Astrocyte of the cerebellum (primary cell): ENCODE measurements at regions not wholly inside any gene's neighbourhood (a gene's known extent, or its start where the extent isn't known, plus 50 kb on each side); places are given as distances from the start of the nearest gene placed in this dataset.

Experiments
- DNase-seq: peaks from one replicate; pipeline ENCODE4 v3.0.0-alpha.2; 2011; ENCODE audit warnings: low read depth
- H3K4me3 ChIP-seq: 2 replicates; pipeline ENCODE4 v1.5.1; 2011; ENCODE audit warnings: mild to moderate bottlenecking, low read depth, low read length, moderate library complexity
- in situ Hi-C: cut with HindIII; loops from 2 replicates; pipeline ENCODE4 v1.10.0; 2017; ENCODE audit warnings: low sequenced_read_pairs
- TF ChIP-seq, protein P1 (sequence below): IDR thresholded peaks from 2 replicates; pipeline ENCODE4 v1.5.1; 2012; ENCODE audit warnings: low read length, low read depth, moderate library complexity, mild to moderate bottlenecking; ENCODE audit errors: missing control alignments

DNA sequence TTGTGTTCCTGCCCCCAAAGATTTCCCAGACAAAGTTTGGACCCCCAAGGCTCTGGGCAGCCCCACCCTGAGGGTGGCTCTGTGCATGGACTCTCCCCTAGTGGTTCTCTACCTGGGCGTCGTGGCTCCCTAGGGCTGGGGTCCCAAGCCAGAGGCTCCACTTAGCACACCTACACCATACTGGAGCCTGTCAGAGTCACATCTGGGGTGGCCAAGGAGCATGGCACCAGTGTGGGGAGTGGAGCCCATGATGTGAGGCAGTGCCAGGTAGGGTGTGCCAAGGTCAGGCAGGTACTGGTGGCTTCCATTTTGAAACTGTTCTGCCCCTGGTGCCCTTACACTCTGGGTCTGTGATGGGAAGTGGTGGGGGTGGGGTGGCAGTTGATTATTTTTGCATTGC lies 109.9 kb upstream of the GNAO1 start:
- no peak overlapping the region for H3K4me3 ChIP-seq
- in situ Hi-C loops: no loop called here
- TF ChIP-seq, protein P1, sequence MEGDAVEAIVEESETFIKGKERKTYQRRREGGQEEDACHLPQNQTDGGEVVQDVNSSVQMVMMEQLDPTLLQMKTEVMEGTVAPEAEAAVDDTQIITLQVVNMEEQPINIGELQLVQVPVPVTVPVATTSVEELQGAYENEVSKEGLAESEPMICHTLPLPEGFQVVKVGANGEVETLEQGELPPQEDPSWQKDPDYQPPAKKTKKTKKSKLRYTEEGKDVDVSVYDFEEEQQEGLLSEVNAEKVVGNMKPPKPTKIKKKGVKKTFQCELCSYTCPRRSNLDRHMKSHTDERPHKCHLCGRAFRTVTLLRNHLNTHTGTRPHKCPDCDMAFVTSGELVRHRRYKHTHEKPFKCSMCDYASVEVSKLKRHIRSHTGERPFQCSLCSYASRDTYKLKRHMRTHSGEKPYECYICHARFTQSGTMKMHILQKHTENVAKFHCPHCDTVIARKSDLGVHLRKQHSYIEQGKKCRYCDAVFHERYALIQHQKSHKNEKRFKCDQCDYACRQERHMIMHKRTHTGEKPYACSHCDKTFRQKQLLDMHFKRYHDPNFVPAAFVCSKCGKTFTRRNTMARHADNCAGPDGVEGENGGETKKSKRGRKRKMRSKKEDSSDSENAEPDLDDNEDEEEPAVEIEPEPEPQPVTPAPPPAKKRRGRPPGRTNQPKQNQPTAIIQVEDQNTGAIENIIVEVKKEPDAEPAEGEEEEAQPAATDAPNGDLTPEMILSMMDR: no peak
- DNase-seq: no peak

DNA sequence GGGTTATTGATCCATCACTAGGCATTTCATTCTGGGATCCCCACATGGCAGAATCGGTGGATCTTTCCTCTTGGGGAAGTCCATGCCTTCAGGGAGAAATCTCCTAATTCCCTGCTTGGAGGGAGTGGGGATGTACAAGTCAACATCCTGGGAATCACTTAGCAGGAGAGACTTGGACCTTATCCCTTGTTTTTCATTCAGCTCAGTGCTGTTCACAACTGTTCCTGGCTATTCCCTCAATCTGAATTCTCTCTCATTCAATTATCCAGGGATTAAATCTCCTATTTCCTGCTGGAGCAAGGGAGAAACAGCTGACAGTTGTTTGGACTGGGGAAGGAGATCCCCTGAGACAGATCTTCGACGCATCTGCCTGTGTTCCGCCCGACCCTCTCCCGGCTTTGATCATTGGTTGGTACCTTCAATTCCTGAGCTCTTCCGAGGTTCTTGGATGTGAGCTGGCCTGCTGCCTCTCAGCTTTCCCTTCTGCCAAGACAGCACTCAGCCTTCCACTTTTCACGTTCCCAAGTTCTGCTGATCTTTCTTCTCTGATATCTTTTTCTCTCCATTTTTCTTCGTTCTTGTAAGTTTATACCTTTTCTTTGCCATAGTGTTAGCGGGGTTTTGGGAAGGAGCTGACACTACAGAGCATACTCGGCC lies 115.4 kb upstream of the GNAO1 start:
- TF ChIP-seq, protein P1: no peak
- DNase-seq: no peak
- H3K4me3 ChIP-seq: no peak overlapping the region
- in situ Hi-C loops: no loop called here

DNA sequence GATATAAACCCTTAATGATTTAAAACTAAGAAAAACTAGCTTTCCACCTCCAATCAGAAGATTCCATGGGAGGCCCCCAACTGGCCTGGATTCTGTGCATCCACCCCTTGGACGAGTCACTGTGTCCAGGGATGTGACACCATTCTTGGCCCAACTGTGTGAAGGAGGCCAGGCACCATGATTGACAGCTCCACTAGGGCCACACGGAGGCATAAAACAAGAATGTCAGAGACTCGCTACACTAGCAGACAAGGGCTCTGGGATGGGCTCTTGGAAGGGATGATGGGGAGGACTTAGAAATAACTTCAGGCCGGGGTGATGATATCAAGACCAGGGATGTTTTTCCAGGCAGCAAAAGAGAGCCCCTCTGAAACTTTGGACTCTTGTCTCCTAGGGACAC lies 117.8 kb upstream of the GNAO1 start:
- no peak for DNase-seq
- H3K4me3 ChIP-seq: no peak overlapping the region
- in situ Hi-C loops: no loop called here
- TF ChIP-seq, protein P1: no peak

DNA sequence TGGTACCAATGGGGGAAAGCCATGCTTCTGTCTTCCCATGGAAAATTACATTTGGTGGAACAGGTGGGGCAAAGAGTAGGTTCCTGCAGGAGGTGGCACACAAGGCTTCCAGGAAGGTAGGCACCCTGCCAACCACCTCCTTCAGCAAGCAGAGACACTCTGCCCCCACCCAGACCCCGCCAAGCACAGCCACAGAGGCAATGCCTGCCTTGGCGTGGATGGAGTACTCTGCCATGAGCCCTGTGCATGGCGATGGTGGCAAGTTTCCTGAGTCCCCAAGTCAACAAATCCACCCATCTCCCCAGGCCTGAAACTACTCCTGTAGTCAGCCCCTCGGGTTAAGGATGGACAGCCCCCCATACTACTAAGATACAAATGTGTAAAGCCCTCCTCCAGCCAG lies 119.2 kb upstream of the GNAO1 start:
- in situ Hi-C loops: no loop called here
- no peak for DNase-seq
- H3K4me3 ChIP-seq: no peak overlapping the region
- TF ChIP-seq, protein P1: no peak

DNA sequence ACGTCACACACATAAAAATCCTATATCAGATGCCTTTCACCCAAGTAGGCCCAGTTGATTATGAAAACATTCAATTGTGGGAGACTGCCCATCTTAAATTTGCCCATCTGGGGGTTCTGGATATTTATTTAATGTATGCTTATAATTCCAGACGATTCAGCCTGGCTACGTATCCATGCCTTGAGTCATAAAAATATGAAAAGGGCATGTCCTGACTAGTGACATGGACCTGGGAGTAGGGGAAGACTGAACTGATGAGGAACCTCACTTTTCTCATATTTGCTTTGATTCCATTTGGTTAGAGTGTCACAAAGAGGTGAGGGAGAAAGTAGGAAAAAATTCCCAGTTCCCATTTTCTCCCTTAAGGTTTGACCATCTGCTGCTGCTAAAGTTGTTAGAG lies 122.5 kb upstream of the GNAO1 start:
- in situ Hi-C loops: no loop called here
- H3K4me3 ChIP-seq: no peak overlapping the region
- no peak for DNase-seq
- TF ChIP-seq, protein P1: no peak

DNA sequence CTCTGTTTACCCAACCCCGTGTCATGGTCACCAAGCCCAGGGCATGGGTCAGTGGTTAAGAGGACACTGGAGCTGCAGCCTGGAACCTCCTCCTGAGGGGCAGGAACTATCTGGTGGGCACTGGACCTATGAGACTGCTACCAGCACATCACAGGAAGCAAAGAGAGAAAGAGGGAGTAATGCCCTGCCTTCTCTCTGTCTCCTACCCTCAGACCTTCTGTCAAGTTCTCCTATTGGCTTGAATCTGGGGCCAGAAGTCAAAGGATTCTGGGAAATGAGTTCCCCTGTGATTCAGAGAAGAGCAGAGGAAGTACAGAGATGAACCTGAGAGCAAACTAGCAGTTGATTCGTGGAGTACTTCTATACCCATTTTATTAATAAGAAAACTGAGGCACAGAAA lies 123.0 kb upstream of the GNAO1 start:
- TF ChIP-seq, protein P1: no peak
- no peak for DNase-seq
- no peak overlapping the region for H3K4me3 ChIP-seq
- in situ Hi-C loops: no loop called here
